ENCODE measurements at regions not wholly inside any gene's neighbourhood (a gene's known extent, or its start where the extent isn't known, plus 50 kb on each side); places are given as distances from the start of the nearest gene placed in this dataset.
A peak's percentile ranks its signal among the peaks of the same experiment; 100 is the strongest.
"Not testable (repeated sequence)": the region's sequence is repeated elsewhere in the genome, so short reads cannot be mapped to it uniquely, and the experiment has no call there.

DNA sequence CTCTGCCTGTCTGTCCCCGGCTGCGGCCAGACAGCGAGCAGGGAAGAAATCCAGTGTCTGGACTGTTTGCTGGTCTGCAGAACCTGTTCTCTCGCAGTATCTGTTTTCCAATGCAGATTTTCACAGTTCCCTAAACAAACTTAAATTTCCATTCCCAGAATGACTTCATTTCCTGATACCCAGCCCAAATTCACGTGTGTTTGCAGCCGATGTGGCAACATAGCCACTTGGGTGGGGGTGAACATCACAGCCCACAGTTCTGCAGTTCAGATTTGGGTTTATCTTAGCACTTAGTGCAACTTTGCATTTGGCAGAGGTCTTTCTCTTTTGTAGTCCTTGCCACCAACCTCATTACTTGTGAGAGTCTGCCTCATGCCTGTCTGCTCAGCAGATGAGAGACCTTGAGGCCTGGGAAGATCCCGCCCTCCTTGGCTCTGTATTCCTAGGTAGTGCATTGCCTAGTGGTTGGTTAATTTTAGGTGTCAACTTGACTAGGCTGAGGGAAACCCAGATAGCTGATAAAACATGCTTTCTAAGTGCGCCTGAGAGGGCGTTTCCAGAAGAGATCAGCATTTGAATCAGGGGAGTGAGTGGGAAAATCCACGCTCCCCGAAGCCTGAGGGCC, 122.8 kb upstream of the FAM20C start:
- not testable (repeated sequence) for DNase-seq

- DNase-seq, result not testable (repeated sequence)
Measured at GRCh38 chr7:70207-70606, 122.2 kb upstream of the FAM20C start.

DNA sequence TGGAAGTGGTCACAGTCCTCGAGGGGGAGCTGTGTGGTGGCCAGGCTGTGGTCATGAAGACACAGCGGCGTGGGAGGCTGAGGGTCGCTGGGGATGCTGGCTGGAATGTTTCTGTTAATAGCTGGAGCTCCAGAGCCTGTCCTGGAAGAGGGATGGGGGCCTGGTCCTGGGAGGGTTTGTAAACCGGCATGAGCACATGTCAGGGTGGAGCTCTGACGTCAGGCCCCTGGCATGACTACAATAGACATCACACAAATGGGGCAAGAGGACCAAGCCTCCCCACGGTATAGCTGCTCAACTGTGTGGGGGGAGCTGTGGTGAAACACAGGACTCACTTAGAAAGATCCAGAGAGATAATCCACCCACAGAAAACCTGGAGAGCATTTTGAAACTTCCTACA, 121.4 kb upstream of the FAM20C start:
- DNase-seq, result not testable (repeated sequence)

GRCh38 chr7:72266-73057, 119.9 kb upstream of the FAM20C start:
- DNase-seq, result not testable (repeated sequence)

DNA sequence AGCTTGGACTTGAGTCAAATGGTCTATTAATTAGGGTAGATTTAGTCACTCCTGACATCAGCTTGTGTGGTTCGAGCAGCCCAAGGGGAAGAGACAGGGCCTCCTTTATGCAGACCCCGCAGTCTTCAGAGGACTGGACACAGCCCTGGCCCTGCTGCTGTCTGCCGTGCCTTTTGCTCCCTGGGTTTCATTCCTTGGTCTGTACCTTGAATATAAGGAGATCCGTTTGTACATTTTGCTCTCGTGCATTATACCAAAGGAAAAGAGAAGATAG, 119.4 kb upstream of the FAM20C start:
- DNase-seq, result not testable (repeated sequence)

DNA sequence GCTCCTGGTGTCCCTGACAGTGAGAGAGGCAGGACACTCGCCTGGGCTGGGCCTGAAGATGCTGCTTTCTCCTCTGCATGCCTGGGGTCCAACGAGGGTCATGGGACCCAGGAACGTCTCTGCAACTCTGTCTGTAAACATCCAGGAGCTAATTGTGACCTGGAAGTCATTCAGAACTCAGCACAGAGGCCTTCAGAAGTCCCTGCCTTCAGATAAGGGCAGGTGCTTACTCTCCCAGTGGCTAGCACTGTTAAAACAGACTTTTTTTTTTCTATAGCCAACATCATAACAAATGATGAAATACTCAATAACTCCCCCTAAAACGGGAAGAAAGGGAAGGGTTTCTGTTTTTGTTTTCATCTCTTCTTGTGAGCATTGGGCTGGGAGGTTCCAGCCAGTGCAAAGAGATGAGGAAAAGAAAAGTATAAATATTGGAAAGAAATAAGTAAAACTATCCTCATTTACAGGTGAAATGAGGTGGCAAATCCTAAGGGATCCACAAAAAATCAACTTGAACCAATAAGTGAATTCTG, 118.3 kb upstream of the FAM20C start:
- not testable (repeated sequence) for DNase-seq

- not testable (repeated sequence) for DNase-seq
Measured at GRCh38 chr7:75511-75910, 116.9 kb upstream of the FAM20C start.

DNA sequence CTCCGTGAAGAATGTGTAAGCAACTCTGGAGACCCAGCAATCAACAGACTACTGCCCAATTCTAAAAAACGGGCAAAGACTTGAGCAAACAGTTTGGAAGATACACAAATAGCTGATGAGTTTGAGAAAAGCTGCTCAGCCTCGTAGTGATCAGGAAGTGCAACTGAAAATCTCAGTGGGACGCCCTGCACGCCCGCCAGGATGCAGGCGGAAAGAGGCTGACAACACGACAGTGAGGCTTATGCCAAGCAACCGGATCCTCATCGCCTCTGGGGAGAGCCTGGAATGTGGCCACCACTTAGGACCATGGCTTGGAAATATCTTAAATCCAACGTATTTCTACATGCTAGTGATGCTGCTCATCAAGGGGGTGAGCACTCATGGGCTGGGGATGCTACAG, 116.2 kb upstream of the FAM20C start:
- not testable (repeated sequence) for DNase-seq

DNA sequence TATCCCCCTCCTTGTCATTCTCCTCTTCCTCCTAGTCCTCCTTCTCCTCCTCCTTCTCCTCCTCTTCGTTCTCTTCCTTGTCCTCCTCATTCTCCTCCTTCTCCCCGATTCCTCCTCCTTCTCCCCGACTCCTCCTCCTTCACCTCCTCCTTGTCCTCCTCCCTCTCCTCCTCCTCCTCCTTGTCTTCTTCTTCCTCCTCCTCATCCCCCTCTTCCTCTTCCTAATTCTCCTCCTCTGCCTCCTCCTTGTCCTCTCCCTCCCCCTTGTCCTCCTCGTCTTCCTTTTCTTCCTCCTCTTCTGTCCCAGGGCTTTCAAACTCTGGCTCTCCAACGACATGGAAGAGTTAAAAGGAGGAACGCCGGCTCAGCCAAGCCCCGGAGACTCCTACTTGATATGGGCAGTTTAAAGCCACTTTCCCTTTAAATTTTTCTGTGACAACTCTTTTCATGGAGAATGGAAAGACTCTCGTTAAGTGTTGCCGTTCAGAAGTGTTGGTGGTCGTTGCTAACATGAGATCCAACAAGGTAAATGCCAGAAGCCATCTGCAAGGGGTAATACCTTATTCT, 115.5 kb upstream of the FAM20C start:
- not testable (repeated sequence) for DNase-seq

DNA sequence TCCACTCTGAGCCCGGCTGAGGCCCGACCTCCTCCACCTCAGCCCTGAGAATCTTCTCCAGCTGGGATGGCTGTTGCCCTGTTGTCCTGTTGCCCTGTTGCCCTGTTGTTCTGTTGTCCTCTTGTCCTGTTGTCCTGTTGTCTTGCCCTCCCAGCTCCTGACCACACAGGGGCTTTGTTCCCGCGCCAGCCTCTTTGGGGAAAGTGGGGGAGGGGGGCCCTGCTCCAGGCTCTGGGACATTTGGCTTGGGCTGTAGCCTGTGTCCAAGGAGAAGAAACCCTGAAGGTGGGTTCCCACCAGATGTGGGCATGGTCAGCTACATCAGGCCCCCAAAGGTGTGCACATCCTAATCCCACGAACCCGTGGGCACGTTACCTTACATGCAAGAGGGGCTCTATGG, 113.5 kb upstream of the FAM20C start:
- DNase-seq, result not testable (repeated sequence)

- DNase-seq, result not testable (repeated sequence)
Measured at GRCh38 chr7:79400-80055, 112.8 kb upstream of the FAM20C start.

- peak in 1 of 2 donors; percentile 9 for DNase-seq
Measured at GRCh38 chr7:80259-81067, 111.9 kb upstream of the FAM20C start.

DNA sequence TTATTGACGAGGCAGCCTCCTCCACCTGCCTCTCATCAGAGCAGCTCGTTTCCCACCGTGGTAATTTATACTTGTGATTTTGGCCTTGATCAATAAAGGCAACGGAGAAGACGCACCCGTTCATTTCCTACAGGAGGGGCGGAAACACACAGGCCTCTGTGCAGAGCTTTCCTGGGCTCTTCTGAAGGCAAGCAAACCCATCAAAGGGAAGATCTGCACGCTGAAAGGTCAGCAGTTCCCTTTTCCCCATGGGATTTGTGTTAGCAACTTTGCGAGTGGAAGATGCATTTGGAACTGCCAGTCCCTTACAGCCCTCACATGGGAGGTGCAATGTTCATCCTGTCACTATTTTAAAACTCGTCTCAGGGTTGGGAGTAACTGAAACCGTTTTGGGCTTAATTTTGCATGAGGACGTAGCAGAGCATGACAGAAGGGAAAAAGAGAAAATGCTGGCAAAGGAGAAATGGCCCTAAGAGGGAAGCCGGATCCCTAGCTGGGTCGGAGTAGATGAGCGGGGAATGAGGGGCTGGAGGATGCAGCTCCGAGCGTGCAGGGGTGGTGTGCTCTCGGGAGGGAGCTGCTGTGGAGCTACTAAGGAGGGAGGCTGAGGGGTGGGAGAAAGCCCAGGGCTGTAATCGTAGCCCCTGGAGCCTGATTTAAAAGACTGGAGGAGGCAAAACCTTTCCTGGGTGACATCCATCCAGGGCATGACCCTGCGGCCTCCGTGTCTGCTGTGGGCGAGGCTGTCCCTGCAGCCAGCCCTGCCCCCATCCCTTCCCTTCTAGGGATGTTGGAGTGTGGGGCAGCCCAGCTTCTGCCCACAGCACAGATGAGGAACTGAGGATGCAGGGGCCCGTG, 111.1 kb upstream of the FAM20C start:
- DNase-seq, result no peak

DNA sequence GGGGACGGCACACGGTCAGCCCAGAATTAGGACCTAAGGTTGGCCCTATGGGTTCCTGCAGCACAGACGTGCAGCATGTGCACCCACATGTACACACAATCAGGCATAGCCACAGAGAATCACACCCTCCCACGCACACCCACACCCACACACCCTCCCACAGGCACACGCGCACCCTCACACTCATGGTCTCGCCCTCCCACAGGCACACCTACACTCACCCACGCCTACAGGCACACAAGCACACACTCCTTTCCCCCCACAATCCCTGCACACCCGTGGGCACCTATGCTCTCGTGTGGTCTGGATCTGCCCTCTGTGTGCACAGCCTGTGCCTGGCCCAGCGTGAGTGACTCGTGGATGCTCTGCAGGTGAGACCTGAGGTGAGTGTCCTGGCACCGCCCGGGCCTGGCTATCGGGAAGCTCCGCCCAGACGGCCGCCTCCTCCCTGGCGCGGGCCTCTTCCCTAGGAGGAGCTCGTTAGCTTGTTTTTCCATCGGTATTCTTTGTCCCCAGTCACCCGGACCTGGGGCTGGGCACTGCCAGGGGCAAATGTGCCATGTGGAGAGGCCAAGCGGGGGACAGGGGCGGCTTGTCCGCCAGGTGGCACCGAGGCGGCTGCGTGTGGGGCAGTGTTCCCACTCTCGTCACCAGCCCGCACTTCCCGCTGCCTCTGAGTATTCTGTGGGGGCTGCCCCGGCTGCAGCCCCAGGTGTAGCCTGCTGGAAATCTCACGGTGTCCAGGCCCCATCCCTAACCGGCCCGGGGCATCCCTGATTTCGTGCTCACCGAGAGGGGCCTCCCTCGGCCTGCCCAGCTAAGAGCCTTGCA, 110.2 kb upstream of the FAM20C start:
- DNase-seq, result no peak

DNA sequence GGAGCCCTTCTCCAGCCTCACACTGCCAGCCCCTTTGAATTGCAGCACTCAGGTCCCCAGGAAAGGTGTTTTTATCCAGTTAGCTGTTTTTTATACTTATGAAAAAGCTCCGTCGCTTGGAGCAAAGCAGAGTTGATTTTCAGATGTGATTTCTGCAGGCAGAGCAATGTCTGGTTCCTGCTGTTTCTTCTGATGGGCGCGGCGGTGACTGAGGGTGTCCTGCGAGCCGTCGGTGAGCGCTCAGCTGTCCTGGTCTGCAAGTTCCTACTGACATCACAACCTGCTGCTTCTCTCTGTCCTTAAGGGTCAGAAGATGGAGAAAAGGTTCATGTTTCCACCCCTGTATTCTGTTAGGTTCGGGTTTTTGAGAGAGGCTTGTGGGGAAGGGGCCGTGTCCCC, 109.6 kb upstream of the FAM20C start:
- DNase-seq, result no peak

- DNase-seq, result no peak
Measured at GRCh38 chr7:83441-83840, 108.9 kb upstream of the FAM20C start.

- no peak for DNase-seq
Measured at GRCh38 chr7:83861-84632, 108.3 kb upstream of the FAM20C start.

DNA sequence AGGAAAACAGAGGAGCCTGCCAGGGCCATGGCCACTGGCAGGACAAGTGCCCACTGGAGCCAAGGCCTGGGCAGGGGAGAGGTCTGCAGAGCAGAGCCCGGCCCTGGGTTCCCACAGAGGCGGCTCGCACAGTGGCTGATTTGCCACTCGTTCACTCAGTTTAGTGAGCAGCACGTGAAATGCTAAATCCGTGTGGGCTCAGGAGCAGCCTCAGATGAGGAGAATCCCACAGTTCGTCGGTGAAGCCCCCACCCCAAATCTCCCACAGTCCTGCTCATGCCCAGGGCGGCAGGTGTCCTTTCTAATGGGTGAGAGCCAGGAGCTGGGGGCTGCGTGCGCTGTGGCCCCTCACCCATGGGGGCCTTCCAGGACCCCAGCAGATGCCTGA, 107.7 kb upstream of the FAM20C start:
- DNase-seq, result no peak

- no peak for DNase-seq
Measured at GRCh38 chr7:85074-85882, 107.1 kb upstream of the FAM20C start.

Measured in stimulated activated CD4-positive, alpha-beta T cell treated with anti-CD3 and anti-CD28 coated beads, Interleukin-2, amount 100 ng/mL, for 24 hours (primary cell).